HCT116 (cell line): ENCODE measurements at regions not wholly inside any gene's neighbourhood (a gene's known extent, or its start where the extent isn't known, plus 50 kb on each side); places are given as distances from the start of the nearest gene placed in this dataset.

Experiments
- ATAC-seq: fragments of 200-7000 bp; cut with Tn5 transposase; 2 replicates; pipeline ENCODE4 v1.9.1; 2020; ENCODE audit warnings: mild to moderate bottlenecking, moderate library complexity
- BruUV-seq: library from RNA; stranded (reverse); fragments of 400-500 nt; replicated peaks from 2 replicates; lab custom pipeline; 2021; lab: Mats Ljungman, UMichigan
- CTCF ChIA-PET: fragments of 300-600 bp; sonication (Branson Sonifier 250); formaldehyde crosslinking; loops from one replicate; lab custom pipeline; 2021; ENCODE audit warnings: antibody characterized with exemption; lab: Charles Lee
- POLR2A ChIA-PET: fragments of 300-600, 350-600 bp; sonication (Branson Sonifier 250); formaldehyde crosslinking; loops from one replicate; lab custom pipeline; 2021; ENCODE audit warnings: antibody characterized with exemption; lab: Charles Lee
- RAD21 ChIA-PET, 2 experiments: fragments of 300-600 bp; sonication (Branson Sonifier 250); formaldehyde crosslinking; loops; one replicate each; lab custom pipeline; 2023; ENCODE audit warnings: low total read pairs in 2 of 2; ENCODE audit not compliant: uncharacterized antibody in 2 of 2, unreplicated experiment in 2 of 2, low non-redundant PET in 1 of 2; lab: Charles Lee
- DNase-seq: peaks from one replicate; pipeline ENCODE4 v3.0.0-alpha.2; 2010; ENCODE audit warnings: low read depth, low spot score
- H2AFZ ChIP-seq: fragments of 200-600 bp; shearing (Covaris generic), sonication (generic); 2 replicates; pipeline ENCODE4 v1.6.1; 2017; ENCODE audit warnings: low read depth, mixed run types, mixed read lengths, antibody characterized with exemption, low read length; ENCODE audit not compliant: poor library complexity, severe bottlenecking
- H3K27ac ChIP-seq: 2 replicates; pipeline ENCODE4 v1.5.1; 2012; ENCODE audit warnings: low read depth, low read length
- H3K27me3 ChIP-seq: fragments of 200-600 bp; sonication (generic); 2 replicates; pipeline ENCODE4 v1.6.1; 2016; ENCODE audit warnings: mixed run types, low read length, mixed read lengths; ENCODE audit not compliant: insufficient read depth
- H3K36me3 ChIP-seq, 2 experiments: fragments of 200-500 bp in 1 of 2; fragments of 200-600 bp in 1 of 2; sonication (Bioruptor generic) in 1 of 2; sonication (generic) in 1 of 2; 2 replicates each; pipeline versions ENCODE4 v1.5.1 to v1.6.1; 2014 to 2016; ENCODE audit warnings: low read length in 2 of 2, inconsistent platforms in 1 of 2, mixed read lengths in 1 of 2, mixed run types in 1 of 2; ENCODE audit not compliant: insufficient read depth in 2 of 2, control insufficient read depth in 1 of 2
- H3K4me1 ChIP-seq, 2 experiments: fragments of 200-600 bp in 1 of 2; sonication (generic) in 1 of 2; 2 replicates each; pipeline versions ENCODE4 v1.5.1 to v1.6.1; 2012 to 2017; ENCODE audit warnings: low read length in 2 of 2, inconsistent platforms in 1 of 2, mild to moderate bottlenecking in 1 of 2, mixed read lengths in 1 of 2, mixed run types in 1 of 2, moderate library complexity in 1 of 2; ENCODE audit not compliant: insufficient read depth in 2 of 2, control insufficient read depth in 1 of 2
- H3K4me2 ChIP-seq: fragments of 200-600 bp; sonication (generic); 2 replicates; pipeline ENCODE4 v1.6.1; 2017; ENCODE audit warnings: mixed run types, low read length, mixed read lengths
- H3K4me3 ChIP-seq, 2 experiments: fragments of 200-600 bp in 1 of 2; sonication (generic) in 1 of 2; replicated peaks in 1 of 2; 2 replicates each; pipeline ENCODE4 v1.5.1; 2011 to 2016; ENCODE audit warnings: low read length in 2 of 2, control low read depth in 1 of 2, low read depth in 1 of 2, mild to moderate bottlenecking in 1 of 2, mixed read lengths in 1 of 2, mixed run types in 1 of 2
- H3K79me2 ChIP-seq: fragments of 200-600 bp; sonication (generic); 2 replicates; pipeline ENCODE4 v1.6.1; 2017; ENCODE audit warnings: mild to moderate bottlenecking, mixed run types, low read length, moderate library complexity, mixed read lengths; ENCODE audit not compliant: insufficient read depth
- H3K9ac ChIP-seq: fragments of 200-600 bp; sonication (generic); 2 replicates; pipeline ENCODE4 v1.6.1; 2016; ENCODE audit warnings: low read length, mixed read lengths
- H3K9me2 ChIP-seq: fragments of 200-600 bp; sonication (generic), shearing (Covaris generic); 2 replicates; pipeline ENCODE4 v1.6.1; 2017; ENCODE audit warnings: mixed run types, mild to moderate bottlenecking, moderate library complexity; ENCODE audit not compliant: insufficient read depth
- H3K9me3 ChIP-seq, 2 experiments: fragments of 200-500 bp in 1 of 2; fragments of 200-600 bp in 1 of 2; sonication (Bioruptor generic) in 1 of 2; sonication (generic) in 1 of 2; 2 replicates each; pipeline ENCODE4 v1.6.1; 2014 to 2017; ENCODE audit warnings: low read length in 2 of 2, mixed read lengths in 2 of 2, inconsistent platforms in 1 of 2, low read depth in 1 of 2, mild to moderate bottlenecking in 1 of 2, mixed run types in 1 of 2, moderate library complexity in 1 of 2; ENCODE audit not compliant: control insufficient read depth in 1 of 2, insufficient read depth in 1 of 2
- H4K20me1 ChIP-seq: fragments of 200-600 bp; sonication (generic), shearing (Covaris generic); 2 replicates; pipeline ENCODE4 v1.6.1; 2017; ENCODE audit warnings: mixed run types, mild to moderate bottlenecking, moderate library complexity; ENCODE audit not compliant: insufficient read depth
- CEBPB ChIP-seq: IDR thresholded peaks from 2 replicates; pipeline ENCODE4 v1.6.1; 2012; ENCODE audit warnings: low read depth
- JUND ChIP-seq: IDR thresholded peaks from 2 replicates; pipeline ENCODE4 v1.6.1; 2012
- MAX ChIP-seq: IDR thresholded peaks from 2 replicates; pipeline ENCODE4 v1.6.1; 2012
- POLR2A ChIP-seq: IDR thresholded peaks from 2 replicates; pipeline ENCODE4 v1.7.0; 2011; ENCODE audit warnings: borderline replicate concordance; ENCODE audit not compliant: insufficient read depth, insufficient read length; ENCODE audit errors: extremely low read depth
- POLR2AphosphoS5 ChIP-seq: IDR thresholded peaks from 2 replicates; pipeline ENCODE4 v1.6.1; 2011; ENCODE audit warnings: mild to moderate bottlenecking, low read depth, low read length, moderate library complexity
- RAD21 ChIP-seq: IDR thresholded peaks from 2 replicates; pipeline ENCODE4 v1.6.1; 2012; ENCODE audit warnings: low read depth, mild to moderate bottlenecking
- SRF ChIP-seq: IDR thresholded peaks from 2 replicates; pipeline ENCODE4 v1.6.1; 2012; ENCODE audit warnings: low read depth
- ZBTB33 ChIP-seq: IDR thresholded peaks from 2 replicates; pipeline ENCODE4 v1.6.1; 2011; ENCODE audit warnings: mild to moderate bottlenecking, low read length, moderate library complexity; ENCODE audit not compliant: insufficient replicate concordance; ENCODE audit errors: extremely low read depth
- intact Hi-C: fragments of 100-400 bp; cut with micrococcal nuclease; formaldehyde crosslinking; loops from 2 replicates; pipeline ENCODE4 v1.10.0; 2022

- no peaks in the 10 kb centered on the region for H3K9me2 ChIP-seq
- no TSS peak for BruUV-seq
Observed at GRCh38 chr5:23268136-23268535, 239.3 kb upstream of the PRDM9 start.

More at GRCh38 chr5:23268136-23268535, 239.3 kb upstream of the PRDM9 start:
- DNase-seq (no peak), ATAC-seq (no peak)
- no peak overlapping the region for H3K27ac ChIP-seq
- H3K9me3 ChIP-seq = peaks cover 3 to 7% of the 10 kb centered on the region in 2 experiments; a peak in 2 of 4 replicates
- H3K27me3 ChIP-seq = no peaks in the 10 kb centered on the region
- RAD21 ChIA-PET = no interaction called here
- intact Hi-C loops = no loop called here
- no peak overlapping the region for H3K4me3 ChIP-seq
- no peak for TF ChIP-seq POLR2AphosphoS5
- TF ChIP-seq JUND = no peak
- TF ChIP-seq CEBPB = no peak
- TF ChIP-seq RAD21 = no peak
- TF ChIP-seq POLR2A = no peak
- no peak for TF ChIP-seq SRF
- TF ChIP-seq MAX = no peak
- no peak for TF ChIP-seq ZBTB33
- H3K4me2 ChIP-seq = no peak overlapping the region
- no peak overlapping the region for H2AFZ ChIP-seq
- POLR2A ChIA-PET = no interaction called here
- CTCF ChIA-PET = no interaction called here
- H4K20me1 ChIP-seq = no peaks in the 10 kb centered on the region
- no peaks in the 10 kb centered on the region for H3K4me1 ChIP-seq
- H3K79me2 ChIP-seq = no peaks in the 10 kb centered on the region
- H3K9ac ChIP-seq = no peak overlapping the region
- no peaks in the 10 kb centered on the region for H3K36me3 ChIP-seq
